HG02870 (cell line): ENCODE measurements at regions not wholly inside any gene's neighbourhood (a gene's known extent, or its start where the extent isn't known, plus 50 kb on each side); places are given as distances from the start of the nearest gene placed in this dataset.

Experiments used
- ATAC-seq: cut with Tn5 transposase; IDR thresholded peaks from one replicate; pipeline ENCODE4 v1.9.1; 2021; ENCODE audit warnings: mild to moderate bottlenecking, moderate library complexity; ENCODE audit not compliant: unreplicated experiment

DNA sequence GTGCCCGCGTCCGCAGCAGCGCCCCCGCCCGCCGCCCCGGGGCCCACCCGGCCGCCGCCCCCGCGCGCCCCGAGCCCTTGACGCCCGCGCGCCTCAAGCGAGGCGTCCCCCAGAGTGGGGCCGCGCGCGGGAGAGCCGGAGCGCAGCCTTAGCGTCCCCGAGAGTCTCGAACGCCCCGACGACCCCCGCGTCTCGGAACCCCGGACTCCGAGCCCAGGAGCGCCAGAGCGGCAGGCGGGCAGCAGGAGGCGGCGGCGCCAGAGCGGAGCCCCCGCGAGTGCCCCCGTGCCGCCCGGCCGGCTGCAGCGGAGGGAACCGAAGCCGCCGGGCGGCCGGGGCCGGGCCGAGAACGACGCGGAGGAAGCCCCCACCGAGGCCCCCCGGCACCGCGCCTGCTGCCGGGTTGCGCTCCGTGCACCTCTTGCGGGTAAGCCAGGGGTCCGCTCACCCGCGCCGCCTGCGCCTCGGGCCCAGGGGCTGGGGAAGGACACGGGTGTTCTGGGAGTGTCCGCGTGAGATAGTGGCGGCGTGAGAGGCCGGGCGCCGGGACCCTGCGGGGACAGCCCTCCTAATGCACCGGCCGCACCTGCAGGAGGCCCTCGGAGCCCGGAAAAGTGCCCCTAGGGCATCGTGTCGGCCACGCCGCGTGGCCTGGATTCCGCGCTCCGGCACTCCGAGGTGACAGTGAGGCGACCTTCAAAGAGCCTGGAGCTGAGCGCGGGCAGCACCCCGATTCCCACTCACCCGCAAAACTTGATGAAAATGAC, 52.0 kb upstream of the ULK4 start:
- ATAC-seq, result peak; percentile 15

DNA sequence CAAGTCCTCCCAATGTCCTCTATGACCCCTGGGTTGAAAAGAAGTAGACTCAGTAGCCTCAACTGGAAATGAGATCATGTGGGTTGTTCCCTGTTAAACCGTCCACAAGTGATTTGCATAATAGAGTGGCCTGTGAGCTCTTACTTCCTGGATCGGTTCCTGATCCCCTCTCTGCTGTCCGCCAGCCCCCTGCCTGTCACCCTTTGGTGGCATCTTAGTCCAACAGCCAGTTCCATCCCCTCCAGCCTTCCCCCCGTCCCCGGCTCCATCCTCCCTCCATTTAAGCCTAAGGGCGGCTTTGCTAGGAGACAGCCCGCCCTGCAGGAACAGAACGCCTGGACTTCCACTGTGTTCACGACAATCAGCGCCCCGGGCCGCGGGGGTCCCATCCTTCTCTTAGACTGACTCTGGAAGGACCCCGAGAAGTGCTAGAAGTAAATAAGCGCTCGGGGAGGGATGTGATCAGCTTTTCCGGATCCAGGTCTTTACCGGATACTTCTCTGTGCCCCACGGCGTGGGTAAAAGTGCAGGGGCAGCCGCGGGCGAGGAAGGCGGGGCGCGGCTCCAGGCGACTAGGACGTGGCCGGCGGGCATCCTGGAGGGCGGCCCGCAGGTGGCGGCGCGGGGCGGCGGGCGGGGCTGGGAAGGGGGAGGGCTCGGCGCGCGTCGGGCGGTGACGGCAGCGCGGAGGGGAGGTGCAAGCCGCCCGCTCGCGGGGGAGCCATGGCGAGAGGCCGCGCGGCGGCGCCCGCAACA, 51.2 kb upstream of the ULK4 start:
- peak; percentile 73 for ATAC-seq

DNA sequence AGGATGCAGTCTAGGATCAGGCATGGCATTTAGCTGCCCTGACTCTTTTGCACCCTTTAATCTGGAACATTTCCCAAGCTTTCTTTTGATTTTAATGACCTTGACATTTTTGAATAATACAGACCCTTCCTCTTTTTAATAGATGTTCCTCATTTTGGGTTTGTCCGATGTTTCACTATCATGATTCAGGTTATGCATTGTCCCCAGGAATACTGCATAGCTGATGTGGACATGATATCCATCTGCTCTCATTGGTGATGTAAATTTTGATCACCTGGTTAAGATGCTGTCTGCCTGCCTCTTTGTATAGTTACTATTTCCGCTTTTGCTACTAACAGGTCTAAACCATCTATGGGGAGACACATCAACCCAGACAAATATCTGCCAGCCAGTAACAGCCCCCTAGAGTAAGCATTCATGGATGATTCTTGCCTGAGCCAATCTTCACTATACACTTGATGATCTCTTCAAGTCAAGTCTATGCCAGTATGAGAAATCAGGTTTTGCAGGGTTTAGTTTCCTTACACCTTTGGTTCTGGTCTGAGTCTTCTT, 50.6 kb upstream of the ULK4 start:
- ATAC-seq, result peak; percentile 21
